ENCODE measurements at regions not wholly inside any gene's neighbourhood (a gene's known extent, or its start where the extent isn't known, plus 50 kb on each side); places are given as distances from the start of the nearest gene placed in this dataset.

- TF ChIP-seq, protein P1, sequence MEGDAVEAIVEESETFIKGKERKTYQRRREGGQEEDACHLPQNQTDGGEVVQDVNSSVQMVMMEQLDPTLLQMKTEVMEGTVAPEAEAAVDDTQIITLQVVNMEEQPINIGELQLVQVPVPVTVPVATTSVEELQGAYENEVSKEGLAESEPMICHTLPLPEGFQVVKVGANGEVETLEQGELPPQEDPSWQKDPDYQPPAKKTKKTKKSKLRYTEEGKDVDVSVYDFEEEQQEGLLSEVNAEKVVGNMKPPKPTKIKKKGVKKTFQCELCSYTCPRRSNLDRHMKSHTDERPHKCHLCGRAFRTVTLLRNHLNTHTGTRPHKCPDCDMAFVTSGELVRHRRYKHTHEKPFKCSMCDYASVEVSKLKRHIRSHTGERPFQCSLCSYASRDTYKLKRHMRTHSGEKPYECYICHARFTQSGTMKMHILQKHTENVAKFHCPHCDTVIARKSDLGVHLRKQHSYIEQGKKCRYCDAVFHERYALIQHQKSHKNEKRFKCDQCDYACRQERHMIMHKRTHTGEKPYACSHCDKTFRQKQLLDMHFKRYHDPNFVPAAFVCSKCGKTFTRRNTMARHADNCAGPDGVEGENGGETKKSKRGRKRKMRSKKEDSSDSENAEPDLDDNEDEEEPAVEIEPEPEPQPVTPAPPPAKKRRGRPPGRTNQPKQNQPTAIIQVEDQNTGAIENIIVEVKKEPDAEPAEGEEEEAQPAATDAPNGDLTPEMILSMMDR (conservative IDR thresholded peaks at IDR 0.05; ENCODE audit: low read depth, low read length) = no peak
- DNase-seq (ENCODE audit: low read depth) = no peak
- no peak overlapping the region for H3K4me3 ChIP-seq (ENCODE audit: low read length)
Measured at GRCh38 chr11:115042002-115042401, 363.7 kb downstream of the NXPE2 start.

GRCh38 chr11:115047631-115048030 is 369.3 kb downstream of the NXPE2 start:
- no peak overlapping the region for H3K4me3 ChIP-seq (ENCODE audit: low read length)
- TF ChIP-seq, protein P1 (conservative IDR thresholded peaks at IDR 0.05; ENCODE audit: low read depth, low read length) = no peak
- no peak for DNase-seq (ENCODE audit: low read depth)

DNA sequence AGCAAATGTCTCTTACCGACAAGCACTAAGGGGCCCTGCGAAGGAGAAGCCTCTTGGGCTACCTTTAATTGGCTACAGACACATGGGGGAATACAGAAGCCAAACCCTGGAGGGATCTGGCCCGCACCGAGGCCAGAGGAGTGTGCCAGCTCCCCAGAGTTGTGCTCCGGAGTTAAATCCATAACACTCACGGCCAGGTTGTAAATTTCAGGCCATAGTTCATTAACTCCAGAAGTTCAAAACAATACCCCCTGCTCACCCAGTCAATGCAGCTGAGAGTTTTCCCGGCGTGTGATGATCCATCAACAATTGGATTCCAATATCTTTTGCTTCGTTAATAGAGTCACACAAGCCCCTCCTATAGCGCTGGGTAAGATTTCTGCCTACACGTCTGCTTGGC is 371.5 kb downstream of the NXPE2 start:
- no peak overlapping the region for H3K4me3 ChIP-seq (ENCODE audit: low read length)
- TF ChIP-seq, protein P1 (conservative IDR thresholded peaks at IDR 0.05; ENCODE audit: low read depth, low read length) = no peak
- no peak for DNase-seq (ENCODE audit: low read depth)

DNA sequence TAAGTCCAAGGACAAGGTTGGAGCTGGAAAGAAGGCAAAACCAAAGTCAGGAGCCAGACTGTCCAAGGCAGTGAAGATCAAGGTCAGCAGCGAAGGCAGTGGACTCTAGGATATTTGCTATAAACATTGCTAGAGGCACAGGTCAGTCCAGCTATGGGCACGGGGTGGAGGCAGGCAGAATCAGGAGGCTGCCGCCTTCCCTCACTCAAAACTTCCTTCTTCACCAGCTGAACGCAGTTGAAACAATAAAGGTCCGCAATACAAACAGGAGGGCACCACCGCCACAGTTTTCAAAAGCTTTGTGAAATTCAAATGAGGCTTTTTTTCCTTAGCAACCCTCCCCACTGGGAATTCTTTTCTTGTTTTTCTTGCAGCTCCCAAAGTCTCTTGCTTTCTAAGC is 372.4 kb downstream of the NXPE2 start:
- no peak for DNase-seq (ENCODE audit: low read depth)
- TF ChIP-seq, protein P1 (conservative IDR thresholded peaks at IDR 0.05; ENCODE audit: low read depth, low read length) = no peak
- H3K4me3 ChIP-seq (ENCODE audit: low read length) = no peak overlapping the region

DNA sequence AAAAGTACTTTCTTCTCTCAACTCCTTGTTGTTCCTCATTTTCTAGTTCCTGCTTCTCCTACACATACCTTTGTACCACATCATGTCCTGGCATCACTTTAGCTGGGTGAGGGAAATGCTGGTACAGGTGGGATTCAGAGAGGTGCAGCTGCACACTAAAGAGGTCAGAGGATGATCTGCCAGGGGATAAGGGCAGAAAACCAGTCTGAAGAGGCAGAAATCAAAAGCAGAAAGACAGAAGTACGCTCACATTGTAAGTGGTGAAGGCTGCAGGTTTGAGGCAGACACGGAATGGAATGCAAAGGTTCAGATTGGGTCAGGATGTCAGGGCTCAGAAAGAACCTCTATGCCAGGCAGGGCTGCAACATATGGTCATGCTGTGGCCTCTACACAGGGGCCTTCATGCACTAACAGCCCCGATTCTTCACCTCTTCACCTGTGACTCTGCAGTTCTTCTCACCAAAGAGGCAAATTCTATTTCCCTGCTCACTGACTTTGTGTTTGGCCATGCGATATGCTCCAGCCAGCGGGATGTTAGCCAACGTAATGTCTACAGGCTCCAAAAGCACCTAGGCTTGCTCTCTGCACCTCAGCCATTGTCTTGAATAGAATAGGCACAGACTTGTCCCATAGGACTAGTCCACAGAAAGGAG is 373.7 kb downstream of the NXPE2 start:
- DNase-seq (ENCODE audit: low read depth) = no peak
- TF ChIP-seq, protein P1 (conservative IDR thresholded peaks at IDR 0.05; ENCODE audit: low read depth, low read length) = no peak
- no peak overlapping the region for H3K4me3 ChIP-seq (ENCODE audit: low read length)

GRCh38 chr11:115052601-115053000 is 374.3 kb downstream of the NXPE2 start:
- no peak overlapping the region for H3K4me3 ChIP-seq (ENCODE audit: low read length)
- no peak for DNase-seq (ENCODE audit: low read depth)
- TF ChIP-seq, protein P1 (conservative IDR thresholded peaks at IDR 0.05; ENCODE audit: low read depth, low read length) = no peak
